ENCODE measurements at regions not wholly inside any gene's neighbourhood (a gene's known extent, or its start where the extent isn't known, plus 50 kb on each side); places are given as distances from the start of the nearest gene placed in this dataset.

- TF ChIP-seq CTCF (conservative IDR thresholded peaks at IDR 0.05; ENCODE audit: low read length) (no peak), EZH2phosphoT487 (IDR thresholded peaks at IDR 0.05; ENCODE audit: borderline replicate concordance) (no peak)
Measured at GRCh38 chr13:27851096-27851850, 59.0 kb downstream of the GSX1 start.

Measured in Loucy (cell line).